T follicular helper cell (primary cell): ENCODE measurements at regions not wholly inside any gene's neighbourhood (a gene's known extent, or its start where the extent isn't known, plus 50 kb on each side); places are given as distances from the start of the nearest gene placed in this dataset.
"Not testable (repeated sequence)": the region's sequence is repeated elsewhere in the genome, so short reads cannot be mapped to it uniquely, and the experiment has no call there.

Source experiments
- DNase-seq: peaks from one replicate; pipeline ENCODE4 v3.0.0-alpha.2; 2020; ENCODE audit warnings: low read depth

- no peak for DNase-seq
Observed at GRCh38 chr16:77488652-77489051, 53.8 kb upstream of the ADAMTS18 start.

- no peak for DNase-seq
Observed at GRCh38 chr16:77491091-77491490, 56.3 kb upstream of the ADAMTS18 start.

GRCh38 chr16:77496934-77497333 is 62.1 kb upstream of the ADAMTS18 start:
- DNase-seq = no peak

DNA sequence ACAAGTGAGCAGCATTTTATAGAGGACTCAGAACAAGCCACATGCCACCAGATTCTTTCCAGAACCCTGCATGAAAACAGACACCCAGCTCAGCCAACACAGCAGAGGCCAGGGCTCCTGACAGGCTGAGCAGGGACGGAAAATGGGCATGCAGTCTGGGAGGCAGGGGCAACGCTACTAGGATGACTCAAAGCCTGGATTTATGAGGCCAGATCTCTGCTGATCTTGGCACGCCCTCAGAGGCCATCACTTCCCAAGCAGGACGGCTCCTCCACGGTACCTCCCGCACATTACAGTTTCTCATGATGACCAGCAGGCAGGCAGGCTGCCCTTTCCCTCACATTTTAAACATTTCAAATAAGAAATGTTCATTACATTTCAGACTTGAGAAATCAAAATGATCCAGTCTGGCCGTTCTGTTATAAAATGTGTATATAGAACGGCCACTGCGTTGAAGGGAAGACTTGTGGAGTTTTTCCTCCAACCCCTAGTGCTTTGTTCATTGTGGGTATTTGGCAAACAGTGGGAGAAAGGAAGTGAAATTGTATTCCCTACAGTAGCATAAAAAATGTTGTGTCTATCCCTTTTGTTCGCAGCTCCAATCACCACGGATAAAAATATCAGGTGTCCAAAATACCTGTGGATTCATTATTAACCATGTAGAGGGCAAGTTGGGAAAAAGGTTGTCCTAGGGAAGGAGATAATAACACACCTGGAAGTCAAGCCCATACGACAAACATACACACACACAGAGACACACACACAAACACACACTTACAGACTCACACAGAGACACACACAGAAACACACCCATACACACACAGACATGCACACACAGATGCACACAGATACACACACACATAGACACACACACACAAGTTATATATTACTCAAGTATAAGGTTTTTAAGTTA is 64.8 kb upstream of the ADAMTS18 start:
- no peak for DNase-seq

- DNase-seq = no peak
Observed at GRCh38 chr16:77500286-77500598, 65.4 kb upstream of the ADAMTS18 start.

GRCh38 chr16:77500934-77501664 is 66.3 kb upstream of the ADAMTS18 start:
- DNase-seq = no peak

- no peak for DNase-seq
Observed at GRCh38 chr16:77502448-77502847, 67.6 kb upstream of the ADAMTS18 start.

DNA sequence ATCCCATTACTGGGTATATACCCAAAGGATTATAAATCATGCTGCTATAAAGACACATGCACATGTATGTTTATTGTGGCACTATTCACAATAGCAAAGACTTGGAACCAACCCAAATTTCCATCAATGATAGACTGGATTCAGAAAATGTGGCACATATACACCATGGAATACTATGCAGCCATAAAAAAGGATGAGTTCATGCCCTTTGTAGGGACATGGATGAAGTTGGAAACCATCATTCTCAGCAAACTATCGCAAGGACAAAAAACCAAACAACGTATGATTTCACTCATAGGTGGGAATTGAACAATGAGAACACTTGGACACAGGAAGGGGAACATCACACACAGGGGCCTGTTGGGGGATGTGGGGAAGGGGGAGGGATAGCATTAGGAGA is 71.7 kb upstream of the ADAMTS18 start:
- DNase-seq = not testable (repeated sequence)

DNA sequence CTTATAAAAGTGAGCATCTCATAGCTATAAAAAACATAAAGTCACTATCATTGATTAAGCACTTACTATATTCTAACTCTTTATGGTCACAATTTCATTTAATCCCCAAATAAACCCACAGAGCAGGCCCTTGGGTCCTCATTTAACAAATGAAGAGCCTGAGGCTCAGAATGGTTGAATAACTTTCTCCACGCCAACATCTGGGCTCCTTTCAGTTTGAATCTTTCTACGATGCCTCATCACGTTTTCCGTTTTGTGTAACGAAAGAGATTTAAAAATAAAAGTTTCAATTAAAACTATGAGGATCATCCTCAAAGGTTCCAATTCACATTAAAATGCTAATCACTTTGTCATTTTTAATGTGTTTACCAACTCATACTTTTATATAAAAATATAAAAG is 74.2 kb upstream of the ADAMTS18 start:
- no peak for DNase-seq

DNA sequence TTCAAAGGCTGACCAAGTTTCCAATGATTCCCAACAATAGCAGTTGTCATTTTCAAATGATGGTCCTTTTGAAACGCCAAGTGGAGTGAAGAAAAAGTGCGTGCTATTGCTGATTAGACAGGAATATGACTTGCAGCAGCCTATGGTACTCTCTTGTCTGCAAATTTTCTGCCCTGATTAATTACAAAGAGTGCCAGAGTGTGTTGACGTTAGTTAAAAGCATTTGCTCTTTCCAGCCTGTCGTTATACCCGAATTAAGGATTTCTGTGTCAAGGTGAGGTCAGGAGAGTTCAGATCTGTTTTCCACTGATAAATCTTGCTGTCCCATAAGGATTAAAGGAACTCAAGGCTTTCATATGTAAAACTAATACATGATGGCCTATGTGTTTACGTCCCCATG is 75.0 kb upstream of the ADAMTS18 start:
- DNase-seq = no peak

GRCh38 chr16:77511053-77511452 is 76.2 kb upstream of the ADAMTS18 start:
- no peak for DNase-seq

DNA sequence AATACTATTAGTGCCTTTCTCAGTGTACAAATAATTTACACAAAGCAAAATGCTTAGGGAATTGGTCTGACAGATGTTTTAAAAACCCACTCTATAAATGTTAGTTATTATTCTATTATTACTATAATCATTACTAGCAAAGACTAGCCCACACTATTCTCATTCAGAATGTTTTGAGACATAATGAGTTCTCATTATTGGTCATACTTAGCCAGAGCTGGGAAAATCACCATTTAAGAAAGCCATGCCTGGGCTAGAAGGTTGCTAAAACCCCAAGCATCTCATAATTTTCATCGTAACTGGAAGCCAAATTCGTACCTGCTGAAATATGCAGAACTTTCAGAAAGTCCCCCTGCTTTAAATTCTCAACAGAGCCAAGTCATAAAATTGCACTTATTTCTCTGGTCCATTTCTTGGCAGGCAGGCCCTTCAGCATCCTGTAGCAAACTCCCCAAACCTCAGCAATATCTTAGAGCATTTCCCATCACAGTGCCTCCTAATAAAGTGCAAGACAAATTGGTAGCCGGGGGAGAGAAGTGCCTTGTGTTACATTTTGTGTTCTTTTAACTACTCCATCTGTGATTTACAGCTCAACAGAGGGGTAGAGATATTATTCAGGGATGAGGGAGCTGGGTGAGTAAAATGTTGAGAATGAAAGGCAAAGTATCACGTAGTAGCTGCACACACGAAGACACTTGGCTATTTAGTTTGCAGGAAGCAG is 79.8 kb upstream of the ADAMTS18 start:
- DNase-seq = no peak

DNA sequence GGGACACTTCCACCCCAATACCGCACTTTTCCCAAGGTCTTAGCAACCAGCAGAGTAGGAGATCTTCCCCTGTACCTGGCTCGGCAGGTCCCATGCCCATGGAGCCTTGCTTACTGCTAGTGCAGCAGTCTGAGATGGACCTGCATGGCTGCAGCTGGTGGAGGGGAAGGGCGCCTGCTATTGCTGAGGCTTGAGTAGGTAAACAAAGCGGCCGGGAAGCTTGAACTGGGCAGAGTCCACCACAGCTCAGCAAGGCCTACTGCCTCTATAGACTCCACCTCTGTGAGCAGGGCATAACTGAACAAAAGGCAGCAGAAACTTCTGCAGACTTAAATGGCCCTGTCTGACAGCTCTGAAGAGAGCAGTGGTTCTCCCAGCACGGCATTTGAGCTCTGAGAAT is 90.4 kb upstream of the ADAMTS18 start:
- not testable (repeated sequence) for DNase-seq

DNA sequence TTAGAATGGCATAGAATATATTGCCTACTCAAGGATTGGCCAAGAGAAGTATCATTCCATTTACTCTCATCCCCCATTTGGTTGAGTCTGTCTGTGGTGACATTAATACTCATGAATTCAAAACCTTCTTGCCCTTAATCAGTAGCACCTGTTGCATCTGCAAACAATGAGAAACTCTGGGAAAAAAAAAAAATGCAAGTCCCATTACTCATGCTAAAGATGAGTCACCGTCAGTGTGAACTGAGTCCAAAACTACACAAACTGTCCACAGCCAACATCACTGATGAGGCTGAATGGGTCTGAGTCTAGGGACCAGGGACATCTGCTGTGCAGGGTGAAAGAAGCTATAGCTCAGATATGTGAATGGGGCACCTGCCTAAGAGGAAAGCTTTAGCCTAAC is 96.9 kb upstream of the ADAMTS18 start:
- no peak for DNase-seq

- DNase-seq = no peak
Observed at GRCh38 chr16:77536809-77537208, 102.0 kb upstream of the ADAMTS18 start.

DNA sequence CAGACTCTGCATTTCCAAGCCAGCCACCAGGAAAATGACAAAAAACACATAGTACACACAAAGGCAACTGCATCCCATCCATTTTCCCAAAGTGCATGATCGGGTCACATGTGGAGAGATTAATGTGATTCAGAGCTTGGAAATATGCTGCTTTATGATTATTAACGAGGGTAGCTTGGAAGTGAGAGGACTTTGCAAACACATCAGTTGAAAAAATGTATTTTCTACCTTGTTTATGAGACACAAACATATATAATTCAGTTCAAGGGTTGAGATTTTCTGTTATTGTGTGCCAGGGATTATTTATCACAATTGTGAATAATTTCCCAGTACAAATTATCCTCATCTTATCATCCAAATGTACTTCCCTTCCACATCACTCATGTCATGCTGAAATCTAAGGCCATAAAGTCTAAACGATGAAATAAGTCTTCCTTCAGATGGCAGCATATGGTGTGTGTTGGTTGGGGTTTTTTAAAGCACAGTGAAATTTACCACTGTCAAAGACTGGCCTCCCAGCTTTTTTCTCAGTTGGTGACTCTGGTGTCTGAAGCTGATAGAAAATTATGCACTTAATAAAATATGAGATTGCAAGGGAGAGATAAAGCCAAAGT is 104.7 kb upstream of the ADAMTS18 start:
- no peak for DNase-seq

GRCh38 chr16:77540646-77541045 is 105.8 kb upstream of the ADAMTS18 start:
- DNase-seq = no peak

GRCh38 chr16:77541165-77541564 is 106.3 kb upstream of the ADAMTS18 start:
- no peak for DNase-seq

GRCh38 chr16:77548151-77548550 is 113.3 kb upstream of the ADAMTS18 start:
- DNase-seq = no peak

- no peak for DNase-seq
Observed at GRCh38 chr16:77548766-77549165, 113.9 kb upstream of the ADAMTS18 start.

- DNase-seq = no peak
Observed at GRCh38 chr16:77549876-77550275, 115.0 kb upstream of the ADAMTS18 start.

DNA sequence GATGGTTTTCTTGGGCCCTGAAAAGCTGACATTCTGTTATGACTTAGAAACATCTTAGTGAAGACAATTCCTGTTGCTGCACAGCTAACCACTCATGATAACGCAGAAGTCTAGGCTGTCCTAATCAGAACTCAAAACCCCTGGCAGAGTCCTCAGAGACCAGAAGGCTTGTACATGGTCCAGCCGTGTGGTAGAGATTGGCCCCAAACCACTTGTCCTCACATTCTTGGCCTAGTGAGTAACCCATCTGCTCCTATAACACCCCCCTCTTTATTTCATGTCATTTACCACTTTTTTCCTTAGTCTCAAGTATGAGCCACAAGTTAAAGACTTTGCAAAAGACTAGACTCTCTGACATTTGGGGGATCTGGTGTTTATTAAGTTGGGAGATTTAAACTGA is 116.5 kb upstream of the ADAMTS18 start:
- no peak for DNase-seq
